ENCODE measurements at regions not wholly inside any gene's neighbourhood (a gene's known extent, or its start where the extent isn't known, plus 50 kb on each side); places are given as distances from the start of the nearest gene placed in this dataset.

- peak; percentile 46 for DNase-seq (ENCODE audit: low read depth)
- TF ChIP-seq CTCF (IDR thresholded peaks at IDR 0.05; ENCODE audit: control insufficient read depth, insufficient read depth, low read depth, low read length, missing control alignments) = no peak
- no peak overlapping the region for H3K4me3 ChIP-seq (ENCODE audit: control insufficient read depth, low read depth, low read length)
Observed at GRCh38 chr12:47504775-47505446, 200.9 kb downstream of the RPAP3 start.

GRCh38 chr12:47493801-47494200 is 212.0 kb downstream of the RPAP3 start:
- DNase-seq (ENCODE audit: low read depth) = no peak
- no peak overlapping the region for H3K4me3 ChIP-seq (ENCODE audit: control insufficient read depth, low read depth, low read length)
- no peak for TF ChIP-seq CTCF (IDR thresholded peaks at IDR 0.05; ENCODE audit: control insufficient read depth, insufficient read depth, low read depth, low read length, missing control alignments)

- no peak overlapping the region for H3K4me3 ChIP-seq (ENCODE audit: control insufficient read depth, low read depth, low read length)
- TF ChIP-seq CTCF (IDR thresholded peaks at IDR 0.05; ENCODE audit: control insufficient read depth, insufficient read depth, low read depth, low read length, missing control alignments) = no peak
- no peak for DNase-seq (ENCODE audit: low read depth)
Observed at GRCh38 chr12:47491516-47492305, 214.1 kb downstream of the RPAP3 start.

- no peak for DNase-seq (ENCODE audit: low read depth)
- no peak for TF ChIP-seq CTCF (IDR thresholded peaks at IDR 0.05; ENCODE audit: control insufficient read depth, insufficient read depth, low read depth, low read length, missing control alignments)
Observed at GRCh38 chr12:47488888-47489287, 216.9 kb downstream of the RPAP3 start.

GRCh38 chr12:47481041-47481440 is 224.8 kb downstream of the RPAP3 start:
- TF ChIP-seq CTCF (IDR thresholded peaks at IDR 0.05; ENCODE audit: control insufficient read depth, insufficient read depth, low read depth, low read length, missing control alignments) = no peak
- H3K4me3 ChIP-seq (ENCODE audit: control insufficient read depth, low read depth, low read length) = no peak overlapping the region
- no peak for DNase-seq (ENCODE audit: low read depth)

More at GRCh38 chr12:47488888-47489287, 216.9 kb downstream of the RPAP3 start:
- H3K4me3 ChIP-seq (ENCODE audit: control insufficient read depth, low read depth, low read length) = no peak overlapping the region

GRCh38 chr12:47478426-47478825 is 227.4 kb downstream of the RPAP3 start:
- TF ChIP-seq CTCF (IDR thresholded peaks at IDR 0.05; ENCODE audit: control insufficient read depth, insufficient read depth, low read depth, low read length, missing control alignments) = no peak
- DNase-seq (ENCODE audit: low read depth) = no peak

More at GRCh38 chr12:47478426-47478825, 227.4 kb downstream of the RPAP3 start:
- no peak overlapping the region for H3K4me3 ChIP-seq (ENCODE audit: control insufficient read depth, low read depth, low read length)

Data from AG09309 (cell line).